ELR (cell line): ENCODE measurements at regions not wholly inside any gene's neighbourhood (a gene's known extent, or its start where the extent isn't known, plus 50 kb on each side); places are given as distances from the start of the nearest gene placed in this dataset.

Experiments used
- DNase-seq: peaks from one replicate; pipeline ENCODE4 v3.0.0-alpha.2; 2015; ENCODE audit warnings: low read depth

GRCh38 chr11:110782616-110783015, 70.4 kb upstream of the ARHGAP20 start:
- no peak for DNase-seq

GRCh38 chr11:110779108-110779507, 66.9 kb upstream of the ARHGAP20 start:
- no peak for DNase-seq

- no peak for DNase-seq
These were observed 66.1 kb upstream of the ARHGAP20 start for GRCh38 chr11:110778343-110778742.

- DNase-seq: peak; percentile 10
These were observed 65.5 kb upstream of the ARHGAP20 start for GRCh38 chr11:110777775-110778174.

- DNase-seq: no peak
These were observed 63.8 kb upstream of the ARHGAP20 start for GRCh38 chr11:110776081-110776480.

GRCh38 chr11:110774138-110775014, 62.1 kb upstream of the ARHGAP20 start:
- DNase-seq: peak; percentile 1

- no peak for DNase-seq
These were observed 61.2 kb upstream of the ARHGAP20 start for GRCh38 chr11:110773442-110773841.

- no peak for DNase-seq
These were observed 60.6 kb upstream of the ARHGAP20 start for GRCh38 chr11:110772863-110773262.

GRCh38 chr11:110766316-110766715, 54.1 kb upstream of the ARHGAP20 start:
- no peak for DNase-seq

GRCh38 chr11:110764485-110764884, 52.2 kb upstream of the ARHGAP20 start:
- DNase-seq: no peak

- DNase-seq: no peak
These were observed 51.2 kb upstream of the ARHGAP20 start for GRCh38 chr11:110763249-110764011.

- no peak for DNase-seq
These were observed 50.4 kb upstream of the ARHGAP20 start for GRCh38 chr11:110762590-110762989.
